ENCODE measurements at regions not wholly inside any gene's neighbourhood (a gene's known extent, or its start where the extent isn't known, plus 50 kb on each side); places are given as distances from the start of the nearest gene placed in this dataset.
"Not testable (repeated sequence)": the region's sequence is repeated elsewhere in the genome, so short reads cannot be mapped to it uniquely, and the experiment has no call there.

DNA sequence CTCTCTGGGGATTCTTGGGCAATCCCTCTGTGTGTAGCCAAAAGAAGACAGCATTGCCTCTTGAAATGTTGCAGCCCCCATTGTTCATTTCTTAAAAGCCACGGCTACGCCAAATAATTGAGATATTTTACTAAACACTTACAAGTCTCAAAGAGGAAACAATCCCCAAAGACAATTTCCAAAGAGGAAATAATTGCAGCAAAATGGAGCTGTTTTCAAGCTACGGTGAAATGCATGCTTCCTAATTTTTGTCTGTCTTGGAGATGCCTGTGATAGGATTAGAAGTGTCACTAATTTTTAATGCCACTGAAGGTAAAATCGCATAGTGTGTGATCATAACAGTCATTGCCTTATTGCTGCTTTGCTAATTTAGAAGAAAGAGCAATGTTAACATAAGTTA is 72.9 kb upstream of the NAMPT start:
- intact Hi-C loops (cut with micrococcal nuclease) = no loop called here

DNA sequence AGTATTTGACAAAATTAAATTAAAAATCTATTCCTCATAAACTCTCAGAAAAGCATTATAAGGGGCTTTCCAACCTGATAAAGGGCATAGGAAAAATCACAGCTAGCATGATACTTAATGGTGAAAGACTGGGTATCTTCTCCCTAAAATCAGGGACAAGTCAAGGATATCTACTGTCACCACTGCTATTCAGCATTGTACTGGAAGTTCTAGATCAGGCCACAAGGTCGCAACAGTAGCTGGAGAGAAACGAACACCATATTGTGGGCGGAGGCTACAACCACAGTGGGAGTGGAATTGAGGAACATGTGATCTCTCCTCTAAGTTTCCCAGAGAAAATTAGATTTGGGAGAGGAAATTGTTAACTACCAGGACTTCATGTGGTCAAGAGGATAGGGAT is 70.0 kb upstream of the NAMPT start:
- intact Hi-C loops (cut with micrococcal nuclease) = no loop called here

GRCh38 chr7:106353944-106354343 is 69.2 kb upstream of the NAMPT start:
- intact Hi-C loops (cut with micrococcal nuclease) = no loop called here

GRCh38 chr7:106348231-106348630 is 63.4 kb upstream of the NAMPT start:
- intact Hi-C loops (cut with micrococcal nuclease) = loop anchor here (5.0 kb wide), 8 partner anchors 171 to 1336 kb away; partner anchors contain the start of genes KMT2E, PIK3CG and RINT1

GRCh38 chr7:106347229-106347833 is 62.5 kb upstream of the NAMPT start:
- intact Hi-C loops (cut with micrococcal nuclease) = loop anchor here (1.0 to 5.0 kb wide), 12 partner anchors 170 to 1397 kb away; partner anchors contain the start of genes CBLL1, CCDC71L, HBP1 and KMT2E

DNA sequence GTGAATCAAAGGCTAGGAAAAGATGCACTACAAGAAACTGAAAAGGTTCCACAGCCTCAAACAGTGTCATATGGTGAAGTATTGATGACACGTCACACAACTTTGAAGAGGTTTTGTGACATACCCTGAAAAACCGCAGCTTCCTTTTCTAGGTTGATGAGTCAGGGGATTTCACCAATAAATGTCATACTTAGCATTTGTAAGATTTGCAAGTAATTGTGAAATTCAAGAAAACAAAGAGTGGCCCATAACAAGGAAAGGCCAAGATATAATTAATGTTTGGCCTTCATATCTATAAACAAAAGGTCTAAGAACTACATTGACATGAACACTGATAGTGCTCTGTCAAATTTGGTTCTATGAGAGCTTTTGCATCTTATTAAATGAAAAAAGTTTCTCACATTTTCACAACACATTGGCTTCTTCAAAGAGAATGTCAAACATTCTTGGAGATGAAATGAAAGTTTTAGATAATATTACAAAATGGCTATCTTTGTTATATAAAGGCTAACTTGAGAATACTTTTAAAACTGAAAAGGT is 62.0 kb upstream of the NAMPT start:
- intact Hi-C loops (cut with micrococcal nuclease) = loop anchor here (1.0 to 5.0 kb wide), 21 partner anchors 61 to 1398 kb away; partner anchors contain the start of genes CBLL1, CCDC71L, HBP1 and KMT2E

DNA sequence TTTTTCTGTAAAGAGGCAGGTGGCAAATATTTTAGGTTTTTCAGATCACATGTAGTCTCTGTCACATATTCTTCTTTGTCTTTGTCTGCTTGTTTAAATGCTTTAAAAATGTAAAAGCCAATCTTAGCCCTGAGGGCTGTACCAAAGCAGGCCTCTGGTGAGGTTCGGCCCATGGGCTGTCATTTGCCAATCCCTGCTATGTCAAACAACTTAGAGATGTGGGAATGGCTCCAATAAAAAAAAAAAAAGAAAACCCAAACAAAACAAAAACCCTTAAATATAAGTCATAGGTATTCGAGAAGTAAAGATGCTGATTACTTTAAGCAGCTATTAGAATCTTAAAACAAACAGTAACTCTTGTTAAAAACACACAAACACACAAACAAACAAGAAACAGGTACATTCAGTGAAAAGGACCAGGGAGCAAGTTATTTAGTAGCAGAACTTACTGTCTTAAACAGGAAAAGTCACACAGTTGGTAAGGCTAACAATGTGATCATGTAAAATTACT is 61.4 kb upstream of the NAMPT start:
- intact Hi-C loops (cut with micrococcal nuclease) = loop anchor here (1.0 to 5.0 kb wide), 20 partner anchors 61 to 1399 kb away; partner anchors contain the start of genes CBLL1, HBP1, KMT2E and PIK3CG

GRCh38 chr7:106345421-106346166 is 60.8 kb upstream of the NAMPT start:
- intact Hi-C loops (cut with micrococcal nuclease) = loop anchor here (1.0 to 5.0 kb wide), 22 partner anchors 20 to 1399 kb away; partner anchors contain the start of genes CBLL1, HBP1, KMT2E and PIK3CG

DNA sequence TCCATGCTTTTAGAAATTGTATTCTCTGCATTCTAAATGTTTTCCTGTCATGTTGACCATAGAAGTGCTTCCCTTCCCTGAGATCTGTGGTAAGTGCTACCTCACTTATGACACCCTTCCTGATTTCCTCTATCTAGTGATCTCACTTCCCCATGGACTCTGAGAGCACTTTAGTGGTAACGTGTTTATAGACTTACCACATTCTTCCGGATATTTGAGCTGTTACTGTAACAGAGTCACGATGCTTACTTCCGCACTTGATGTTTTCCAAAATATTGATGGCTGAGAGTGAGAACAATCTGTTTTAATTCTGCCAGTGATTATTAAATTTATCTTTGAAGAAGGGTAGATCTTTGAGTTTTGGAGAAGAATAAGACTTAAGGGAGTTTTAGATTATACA is 60.1 kb upstream of the NAMPT start:
- intact Hi-C loops (cut with micrococcal nuclease) = loop anchor here (1.0 to 5.0 kb wide), 10 partner anchors 20 to 1333 kb away; partner anchors contain the start of genes KMT2E, PIK3CG and RINT1

- intact Hi-C loops (cut with micrococcal nuclease) = no loop called here
These were observed 59.4 kb upstream of the NAMPT start for GRCh38 chr7:106344211-106344610.

DNA sequence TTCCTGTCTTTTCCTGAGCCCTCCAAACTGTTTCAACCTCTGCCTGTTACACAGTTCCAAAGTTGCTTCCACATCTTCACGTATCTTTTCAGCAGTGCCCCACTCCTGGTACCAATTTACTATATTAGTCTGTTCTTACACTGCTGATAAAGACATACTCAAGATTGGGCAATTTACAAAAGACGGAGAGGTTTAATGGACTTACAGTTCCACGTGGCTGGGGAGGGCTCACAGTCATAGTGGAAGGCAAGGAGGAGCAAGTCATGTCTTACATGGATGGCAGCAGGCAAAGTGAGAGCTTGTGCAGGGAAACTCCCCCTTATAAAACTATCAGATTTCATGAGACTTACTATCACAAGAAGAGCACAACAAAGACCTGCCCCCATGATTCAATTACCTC is 57.3 kb upstream of the NAMPT start:
- intact Hi-C loops (cut with micrococcal nuclease) = not testable (repeated sequence)

GRCh38 chr7:106340247-106340596 is 55.4 kb upstream of the NAMPT start:
- intact Hi-C loops (cut with micrococcal nuclease) = not testable (repeated sequence)

DNA sequence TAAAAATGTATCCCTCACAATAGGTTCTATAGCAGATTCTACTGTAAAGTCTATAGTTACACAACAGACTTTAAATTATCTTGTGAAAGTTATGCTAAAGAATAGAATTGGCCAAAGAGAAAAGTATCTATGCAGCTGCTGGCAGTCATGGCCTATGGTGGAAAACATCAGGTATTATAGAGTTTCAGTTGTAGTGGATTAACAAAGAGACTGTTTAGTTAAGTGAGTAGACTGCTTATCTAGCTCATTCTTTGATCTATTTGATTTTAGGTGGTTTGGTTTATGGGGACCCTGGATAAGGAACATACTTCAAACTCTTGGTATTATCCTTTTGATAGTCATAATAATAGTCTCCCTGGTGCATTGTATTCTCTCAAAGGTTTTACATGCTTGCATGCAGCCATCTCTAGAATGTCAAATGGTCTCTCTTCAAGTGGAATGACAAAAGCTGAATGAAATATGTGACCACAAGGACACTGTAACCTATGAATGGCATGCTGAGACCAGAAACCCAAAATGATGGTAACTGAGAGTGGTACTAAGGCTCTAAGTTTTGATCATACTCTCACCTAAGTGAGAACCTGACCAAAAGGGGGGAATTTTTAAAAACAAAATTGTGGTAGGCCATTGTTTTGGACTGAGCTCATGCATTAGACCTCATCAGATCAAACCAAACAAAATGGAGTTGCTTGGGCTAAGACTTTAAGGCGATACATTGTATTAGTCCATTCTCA is 54.9 kb upstream of the NAMPT start:
- intact Hi-C loops (cut with micrococcal nuclease) = no loop called here

GRCh38 chr7:106337754-106338153 is 53.0 kb upstream of the NAMPT start:
- intact Hi-C loops (cut with micrococcal nuclease) = no loop called here

- intact Hi-C loops (cut with micrococcal nuclease) = no loop called here
These were observed 51.0 kb upstream of the NAMPT start for GRCh38 chr7:106335814-106336213.

All from T-helper 1 cell treated with Interleukin-12 subunit alpha and Interleukin-12 subunit beta and Interleukin-4 antibody, amounts not matched to agents 30 ng/mL and 1 ng/mL, for 36 hours (primary cell).